ENCODE measurements at regions not wholly inside any gene's neighbourhood (a gene's known extent, or its start where the extent isn't known, plus 50 kb on each side); places are given as distances from the start of the nearest gene placed in this dataset.

- Histone ChIP-seq H3K4me3 (ENCODE audit: low read depth, low read length, poor library complexity, severe bottlenecking) (no peak overlapping the region), H3K27me3 (replicated peaks; ENCODE audit: insufficient read depth, low read depth, low read length, poor library complexity) (no peaks in the 10 kb centered on the region), H3K36me3 (ENCODE audit: insufficient read depth, low read length, poor library complexity, severe bottlenecking) (no peaks in the 10 kb centered on the region), H3K27ac (ENCODE audit: low read depth, low read length, poor library complexity, severe bottlenecking) (no peak overlapping the region), H3K9me3 (ENCODE audit: low read depth, low read length, poor library complexity, severe bottlenecking) (no peaks in the 10 kb centered on the region), H3K4me1 (ENCODE audit: insufficient read depth, low read length, poor library complexity, severe bottlenecking) (no peaks in the 10 kb centered on the region)
- CTCF ChIA-PET = no interaction called here
- POLR2A ChIA-PET (ENCODE audit: low non-redundant PET) = no interaction called here
- DNase-seq (ENCODE audit: low spot score) = no peak
- intact Hi-C loops (cut with micrococcal nuclease; ENCODE audit: unreplicated experiment) = no loop called here
- no TSS peak for BruUV-seq (replicated peaks)
- TF ChIP-seq EZH2 (IDR thresholded peaks at IDR 0.05; ENCODE audit: borderline replicate concordance, low read depth, low read length, poor library complexity, severe bottlenecking) = no peak
- TF ChIP-seq, protein P1, sequence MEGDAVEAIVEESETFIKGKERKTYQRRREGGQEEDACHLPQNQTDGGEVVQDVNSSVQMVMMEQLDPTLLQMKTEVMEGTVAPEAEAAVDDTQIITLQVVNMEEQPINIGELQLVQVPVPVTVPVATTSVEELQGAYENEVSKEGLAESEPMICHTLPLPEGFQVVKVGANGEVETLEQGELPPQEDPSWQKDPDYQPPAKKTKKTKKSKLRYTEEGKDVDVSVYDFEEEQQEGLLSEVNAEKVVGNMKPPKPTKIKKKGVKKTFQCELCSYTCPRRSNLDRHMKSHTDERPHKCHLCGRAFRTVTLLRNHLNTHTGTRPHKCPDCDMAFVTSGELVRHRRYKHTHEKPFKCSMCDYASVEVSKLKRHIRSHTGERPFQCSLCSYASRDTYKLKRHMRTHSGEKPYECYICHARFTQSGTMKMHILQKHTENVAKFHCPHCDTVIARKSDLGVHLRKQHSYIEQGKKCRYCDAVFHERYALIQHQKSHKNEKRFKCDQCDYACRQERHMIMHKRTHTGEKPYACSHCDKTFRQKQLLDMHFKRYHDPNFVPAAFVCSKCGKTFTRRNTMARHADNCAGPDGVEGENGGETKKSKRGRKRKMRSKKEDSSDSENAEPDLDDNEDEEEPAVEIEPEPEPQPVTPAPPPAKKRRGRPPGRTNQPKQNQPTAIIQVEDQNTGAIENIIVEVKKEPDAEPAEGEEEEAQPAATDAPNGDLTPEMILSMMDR (conservative IDR thresholded peaks at IDR 0.05; ENCODE audit: low read depth, low read length) = no peak
Observed at GRCh38 chr10:125266966-125267365, 106.6 kb upstream of the CTBP2 start.

DNA sequence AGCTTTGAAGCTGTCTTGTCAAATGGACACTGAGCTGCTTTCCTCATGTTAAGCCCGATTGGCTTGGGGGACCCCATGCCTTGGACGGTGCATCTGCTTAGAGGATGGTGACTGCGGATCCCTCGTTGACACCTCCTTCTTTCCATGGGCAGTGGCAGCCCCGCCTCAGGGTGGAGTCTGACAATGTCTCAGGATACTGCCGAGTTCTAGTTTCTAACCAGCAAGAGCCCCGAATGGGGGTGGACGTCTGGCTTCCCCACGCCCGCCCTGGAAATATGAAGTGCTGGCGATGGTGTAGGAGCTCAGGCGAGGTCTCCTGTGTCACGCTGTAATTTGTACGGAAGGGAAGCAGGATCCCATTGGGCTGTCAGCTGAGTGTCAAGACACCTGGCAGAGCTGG lies 106.2 kb upstream of the CTBP2 start:
- ChIA-PET POLR2A (ENCODE audit: low non-redundant PET) (no interaction called here), CTCF (no interaction called here)
- Histone ChIP-seq H3K27me3 (replicated peaks; ENCODE audit: insufficient read depth, low read depth, low read length, poor library complexity) (no peaks in the 10 kb centered on the region), H3K9me3 (ENCODE audit: low read depth, low read length, poor library complexity, severe bottlenecking) (no peaks in the 10 kb centered on the region), H3K4me3 (ENCODE audit: low read depth, low read length, poor library complexity, severe bottlenecking) (no peak overlapping the region), H3K36me3 (ENCODE audit: insufficient read depth, low read length, poor library complexity, severe bottlenecking) (no peaks in the 10 kb centered on the region), H3K4me1 (ENCODE audit: insufficient read depth, low read length, poor library complexity, severe bottlenecking) (no peaks in the 10 kb centered on the region), H3K27ac (ENCODE audit: low read depth, low read length, poor library complexity, severe bottlenecking) (no peak overlapping the region)
- no TSS peak for BruUV-seq (replicated peaks)
- DNase-seq (ENCODE audit: low spot score) = no peak
- TF ChIP-seq EZH2 (IDR thresholded peaks at IDR 0.05; ENCODE audit: borderline replicate concordance, low read depth, low read length, poor library complexity, severe bottlenecking) = no peak
- TF ChIP-seq, protein P1 (conservative IDR thresholded peaks at IDR 0.05; ENCODE audit: low read depth, low read length) = no peak
- intact Hi-C loops (cut with micrococcal nuclease; ENCODE audit: unreplicated experiment) = no loop called here

DNA sequence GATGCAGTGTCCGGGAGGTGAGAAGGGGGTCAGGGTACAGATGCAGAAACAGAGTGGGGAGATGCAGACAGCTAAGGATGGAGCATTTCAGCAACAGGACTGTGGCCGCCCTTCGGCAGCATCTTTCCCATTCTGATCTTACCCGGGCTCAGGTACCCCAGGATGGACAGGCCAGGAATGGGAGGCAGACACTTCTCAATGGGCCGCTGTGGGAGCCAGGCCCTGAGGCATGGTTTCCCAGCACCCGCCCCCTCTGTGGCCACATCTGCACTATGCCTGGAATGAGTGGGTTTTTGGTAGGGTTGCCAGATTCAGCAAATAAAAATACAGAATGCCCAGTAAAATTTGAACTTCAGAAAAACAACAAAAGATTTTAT lies 105.2 kb upstream of the CTBP2 start:
- Histone ChIP-seq H3K9me3 (ENCODE audit: low read depth, low read length, poor library complexity, severe bottlenecking) (no peaks in the 10 kb centered on the region), H3K4me1 (ENCODE audit: insufficient read depth, low read length, poor library complexity, severe bottlenecking) (no peaks in the 10 kb centered on the region), H3K27me3 (replicated peaks; ENCODE audit: insufficient read depth, low read depth, low read length, poor library complexity) (no peaks in the 10 kb centered on the region), H3K27ac (ENCODE audit: low read depth, low read length, poor library complexity, severe bottlenecking) (no peak overlapping the region), H3K4me3 (ENCODE audit: low read depth, low read length, poor library complexity, severe bottlenecking) (no peak overlapping the region), H3K36me3 (ENCODE audit: insufficient read depth, low read length, poor library complexity, severe bottlenecking) (no peaks in the 10 kb centered on the region)
- POLR2A ChIA-PET (ENCODE audit: low non-redundant PET) = interaction anchor here (0.6 kb wide), 1 partner anchor 151 kb away, joined by 3 read pairs; no protein-coding TSS in a partner anchor
- intact Hi-C loops (cut with micrococcal nuclease; ENCODE audit: unreplicated experiment) = no loop called here
- TF ChIP-seq, protein P1 (conservative IDR thresholded peaks at IDR 0.05; ENCODE audit: low read depth, low read length) = no peak
- no peak for TF ChIP-seq EZH2 (IDR thresholded peaks at IDR 0.05; ENCODE audit: borderline replicate concordance, low read depth, low read length, poor library complexity, severe bottlenecking)
- CTCF ChIA-PET = no interaction called here
- no peak for DNase-seq (ENCODE audit: low spot score)
- no TSS peak for BruUV-seq (replicated peaks)
